ENCODE measurements at regions not wholly inside any gene's neighbourhood (a gene's known extent, or its start where the extent isn't known, plus 50 kb on each side); places are given as distances from the start of the nearest gene placed in this dataset.

DNA sequence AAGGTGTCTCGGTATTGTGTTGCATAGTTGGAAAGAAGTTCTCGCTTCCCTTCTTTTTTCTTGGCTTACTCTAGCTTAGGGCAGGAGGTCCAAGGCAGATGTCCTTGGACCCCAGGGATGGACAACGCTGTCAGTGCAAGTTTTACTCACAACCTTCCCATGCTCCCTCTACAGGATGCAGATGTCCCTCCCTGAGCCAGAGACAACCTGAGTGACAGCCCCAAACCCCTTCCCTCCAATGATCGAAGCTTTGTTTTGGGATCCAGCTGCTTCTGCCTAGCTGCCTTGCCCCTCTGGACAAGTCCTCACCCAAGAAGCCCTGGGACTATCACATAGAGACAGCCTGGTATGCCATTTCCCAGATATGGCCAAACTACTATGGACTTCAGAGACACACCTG lies 112.0 kb upstream of the RAP1B start:
- H3K27ac ChIP-seq (replicated peaks), result no peak overlapping the region
- no peaks in the 10 kb centered on the region for H3K27me3 ChIP-seq (ENCODE audit: insufficient read depth, poor library complexity, severe bottlenecking)
- H3K4me3 ChIP-seq (replicated peaks; ENCODE audit: insufficient read depth, low read length), result no peak overlapping the region
- TF ChIP-seq POLR2AphosphoS5 (IDR thresholded peaks at IDR 0.05; ENCODE audit: low read depth) (no peak), GABPA (IDR thresholded peaks at IDR 0.05; ENCODE audit: low read depth) (no peak), SPI1 (IDR thresholded peaks at IDR 0.05; ENCODE audit: borderline replicate concordance, low read depth) (no peak)
- TF ChIP-seq, protein P1, sequence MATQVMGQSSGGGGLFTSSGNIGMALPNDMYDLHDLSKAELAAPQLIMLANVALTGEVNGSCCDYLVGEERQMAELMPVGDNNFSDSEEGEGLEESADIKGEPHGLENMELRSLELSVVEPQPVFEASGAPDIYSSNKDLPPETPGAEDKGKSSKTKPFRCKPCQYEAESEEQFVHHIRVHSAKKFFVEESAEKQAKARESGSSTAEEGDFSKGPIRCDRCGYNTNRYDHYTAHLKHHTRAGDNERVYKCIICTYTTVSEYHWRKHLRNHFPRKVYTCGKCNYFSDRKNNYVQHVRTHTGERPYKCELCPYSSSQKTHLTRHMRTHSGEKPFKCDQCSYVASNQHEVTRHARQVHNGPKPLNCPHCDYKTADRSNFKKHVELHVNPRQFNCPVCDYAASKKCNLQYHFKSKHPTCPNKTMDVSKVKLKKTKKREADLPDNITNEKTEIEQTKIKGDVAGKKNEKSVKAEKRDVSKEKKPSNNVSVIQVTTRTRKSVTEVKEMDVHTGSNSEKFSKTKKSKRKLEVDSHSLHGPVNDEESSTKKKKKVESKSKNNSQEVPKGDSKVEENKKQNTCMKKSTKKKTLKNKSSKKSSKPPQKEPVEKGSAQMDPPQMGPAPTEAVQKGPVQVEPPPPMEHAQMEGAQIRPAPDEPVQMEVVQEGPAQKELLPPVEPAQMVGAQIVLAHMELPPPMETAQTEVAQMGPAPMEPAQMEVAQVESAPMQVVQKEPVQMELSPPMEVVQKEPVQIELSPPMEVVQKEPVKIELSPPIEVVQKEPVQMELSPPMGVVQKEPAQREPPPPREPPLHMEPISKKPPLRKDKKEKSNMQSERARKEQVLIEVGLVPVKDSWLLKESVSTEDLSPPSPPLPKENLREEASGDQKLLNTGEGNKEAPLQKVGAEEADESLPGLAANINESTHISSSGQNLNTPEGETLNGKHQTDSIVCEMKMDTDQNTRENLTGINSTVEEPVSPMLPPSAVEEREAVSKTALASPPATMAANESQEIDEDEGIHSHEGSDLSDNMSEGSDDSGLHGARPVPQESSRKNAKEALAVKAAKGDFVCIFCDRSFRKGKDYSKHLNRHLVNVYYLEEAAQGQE (IDR thresholded peaks at IDR 0.05; ENCODE audit: insufficient replicate concordance, low read depth), result no peak
- TF ChIP-seq, protein P2, sequence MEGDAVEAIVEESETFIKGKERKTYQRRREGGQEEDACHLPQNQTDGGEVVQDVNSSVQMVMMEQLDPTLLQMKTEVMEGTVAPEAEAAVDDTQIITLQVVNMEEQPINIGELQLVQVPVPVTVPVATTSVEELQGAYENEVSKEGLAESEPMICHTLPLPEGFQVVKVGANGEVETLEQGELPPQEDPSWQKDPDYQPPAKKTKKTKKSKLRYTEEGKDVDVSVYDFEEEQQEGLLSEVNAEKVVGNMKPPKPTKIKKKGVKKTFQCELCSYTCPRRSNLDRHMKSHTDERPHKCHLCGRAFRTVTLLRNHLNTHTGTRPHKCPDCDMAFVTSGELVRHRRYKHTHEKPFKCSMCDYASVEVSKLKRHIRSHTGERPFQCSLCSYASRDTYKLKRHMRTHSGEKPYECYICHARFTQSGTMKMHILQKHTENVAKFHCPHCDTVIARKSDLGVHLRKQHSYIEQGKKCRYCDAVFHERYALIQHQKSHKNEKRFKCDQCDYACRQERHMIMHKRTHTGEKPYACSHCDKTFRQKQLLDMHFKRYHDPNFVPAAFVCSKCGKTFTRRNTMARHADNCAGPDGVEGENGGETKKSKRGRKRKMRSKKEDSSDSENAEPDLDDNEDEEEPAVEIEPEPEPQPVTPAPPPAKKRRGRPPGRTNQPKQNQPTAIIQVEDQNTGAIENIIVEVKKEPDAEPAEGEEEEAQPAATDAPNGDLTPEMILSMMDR (IDR thresholded peaks at IDR 0.05; ENCODE audit: insufficient read depth, low read length), result no peak
- no peak for DNase-seq (ENCODE audit: low read depth in 1 of 2, low spot score in 1 of 2)

DNA sequence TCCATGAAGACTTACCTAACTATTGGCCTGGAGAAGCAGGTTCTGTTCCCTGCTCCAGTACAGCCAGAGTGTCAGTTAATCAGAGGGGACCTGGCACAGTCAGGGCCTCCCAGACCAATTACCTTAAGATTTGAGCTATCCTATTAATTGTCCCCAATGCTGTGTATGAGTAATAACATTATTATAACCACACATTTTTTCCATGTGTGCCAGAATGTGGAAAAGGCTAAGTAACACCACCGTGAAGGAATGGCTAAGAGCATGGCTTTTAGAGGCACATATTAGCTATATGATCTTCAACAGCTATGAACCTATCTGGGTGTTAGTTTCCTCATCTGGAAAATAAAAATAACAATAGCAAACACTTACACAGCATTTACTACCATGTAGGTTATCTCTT lies 111.1 kb upstream of the RAP1B start:
- Histone ChIP-seq H3K4me3 (replicated peaks; ENCODE audit: insufficient read depth, low read length) (no peak overlapping the region), H3K27ac (replicated peaks) (no peak overlapping the region), H3K27me3 (ENCODE audit: insufficient read depth, poor library complexity, severe bottlenecking) (no peaks in the 10 kb centered on the region)
- TF ChIP-seq SPI1 (IDR thresholded peaks at IDR 0.05; ENCODE audit: borderline replicate concordance, low read depth) (no peak), GABPA (IDR thresholded peaks at IDR 0.05; ENCODE audit: low read depth) (no peak), POLR2AphosphoS5 (IDR thresholded peaks at IDR 0.05; ENCODE audit: low read depth) (no peak)
- TF ChIP-seq, protein P2 (IDR thresholded peaks at IDR 0.05; ENCODE audit: insufficient read depth, low read length), result no peak
- TF ChIP-seq, protein P1 (IDR thresholded peaks at IDR 0.05; ENCODE audit: insufficient replicate concordance, low read depth), result no peak
- no peak for DNase-seq (ENCODE audit: low read depth in 1 of 2, low spot score in 1 of 2)

DNA sequence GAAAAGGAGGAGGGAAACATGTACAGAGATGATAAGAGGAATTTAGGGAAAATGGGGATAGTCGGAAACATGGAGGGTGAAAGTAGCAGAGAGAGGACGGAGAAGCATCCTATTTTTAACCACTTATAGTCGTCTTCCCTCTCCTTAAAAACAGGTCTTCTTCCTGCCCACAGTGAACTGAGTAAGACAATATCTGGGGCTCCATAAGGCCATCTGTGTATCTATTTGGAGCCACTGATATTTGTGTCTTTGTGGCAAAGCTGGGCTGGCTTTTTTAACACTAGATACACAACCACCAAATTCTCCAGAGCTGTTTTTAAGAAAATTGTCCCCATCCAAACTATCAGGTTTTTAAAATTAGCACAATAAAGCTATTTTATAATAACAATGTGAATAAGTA lies 109.5 kb upstream of the RAP1B start:
- no peak overlapping the region for H3K4me3 ChIP-seq (replicated peaks; ENCODE audit: insufficient read depth, low read length)
- TF ChIP-seq GABPA (IDR thresholded peaks at IDR 0.05; ENCODE audit: low read depth) (no peak), POLR2AphosphoS5 (IDR thresholded peaks at IDR 0.05; ENCODE audit: low read depth) (no peak), SPI1 (IDR thresholded peaks at IDR 0.05; ENCODE audit: borderline replicate concordance, low read depth) (no peak)
- TF ChIP-seq, protein P1 (IDR thresholded peaks at IDR 0.05; ENCODE audit: insufficient replicate concordance, low read depth), result no peak
- TF ChIP-seq, protein P2 (IDR thresholded peaks at IDR 0.05; ENCODE audit: insufficient read depth, low read length), result no peak
- no peak overlapping the region for H3K27ac ChIP-seq (replicated peaks)
- DNase-seq (ENCODE audit: low read depth in 1 of 2, low spot score in 1 of 2), result no peak
- no peaks in the 10 kb centered on the region for H3K27me3 ChIP-seq (ENCODE audit: insufficient read depth, poor library complexity, severe bottlenecking)
